Lung (tissue), 11 donors: ENCODE measurements at regions not wholly inside any gene's neighbourhood (a gene's known extent, or its start where the extent isn't known, plus 50 kb on each side); places are given as distances from the start of the nearest gene placed in this dataset.
"Not testable (repeated sequence)": the region's sequence is repeated elsewhere in the genome, so short reads cannot be mapped to it uniquely, and the experiment has no call there.

Experiments used
- ATAC-seq: fragments of 200-7000 bp; cut with Tn5 transposase; one replicate; pipeline ENCODE4 v1.9.1; 2020; ENCODE audit warnings: moderate number of reproducible peaks; ENCODE audit not compliant: insufficient read depth, low FRiP score
- DNase-seq, 3 donors: peaks; one replicate each; pipeline ENCODE4 v3.0.0-alpha.2; 2013 to 2017
- H3K27ac ChIP-seq, 2 donors: one replicate each; pipeline ENCODE4 v1.5.1; 2013; ENCODE audit warnings: mild to moderate bottlenecking in 2 of 2, moderate library complexity in 2 of 2, control low read depth in 1 of 2, inconsistent platforms in 1 of 2, low read depth in 1 of 2, low read length in 1 of 2
- H3K27me3 ChIP-seq, 3 donors: one replicate each; pipeline ENCODE4 v1.5.1; 2013; ENCODE audit warnings: low read length in 2 of 3; ENCODE audit not compliant: control insufficient read depth in 3 of 3, insufficient read depth in 3 of 3
- H3K36me3 ChIP-seq, 4 donors: one replicate each; pipeline ENCODE4 v1.5.1; 2013; ENCODE audit warnings: low read length in 4 of 4, mild to moderate bottlenecking in 1 of 4, moderate library complexity in 1 of 4; ENCODE audit not compliant: control insufficient read depth in 4 of 4, insufficient read depth in 4 of 4
- H3K4me1 ChIP-seq, 5 donors: one replicate each; pipeline ENCODE4 v1.5.1; 2013; ENCODE audit warnings: low read length in 5 of 5, mild to moderate bottlenecking in 2 of 5, moderate library complexity in 1 of 5; ENCODE audit not compliant: control insufficient read depth in 5 of 5, insufficient read depth in 5 of 5
- H3K4me3 ChIP-seq: one replicate; pipeline ENCODE4 v1.5.1; 2013; ENCODE audit warnings: mild to moderate bottlenecking, control low read depth, moderate library complexity
- H3K9ac ChIP-seq, 2 donors: one replicate each; pipeline ENCODE4 v1.5.1; 2013; ENCODE audit warnings: low read length in 2 of 2, control low read depth in 1 of 2; ENCODE audit not compliant: insufficient read depth in 1 of 2
- H3K9me3 ChIP-seq, 4 donors: one replicate each; pipeline ENCODE4 v1.5.1; 2013; ENCODE audit warnings: low read length in 3 of 4, mild to moderate bottlenecking in 1 of 4, moderate library complexity in 1 of 4; ENCODE audit not compliant: control insufficient read depth in 4 of 4, insufficient read depth in 3 of 4
- WGBS, 2 donors: extraction: QIAGEN DNeasy Blood & Tissue Kit; methylation state at CpG; one replicate each; pipeline ENCODE4 v1.1.7; 2013; 5-methylcytosine and 5-hydroxymethylcytosine counted together
- TF ChIP-seq, protein P1 (sequence below): IDR thresholded peaks from 2 replicates; pipeline ENCODE4 v1.5.1; 2012; ENCODE audit warnings: mild to moderate bottlenecking; ENCODE audit errors: control extremely low read depth, extremely low read depth
- donor health status: control.
- donor health status: control.
- donor health status: Bipolar disorder and iron deficiency.
- donor health status: healthy.
- donor health status: DM: yes; HTN: yes; CAD: no.

DNA sequence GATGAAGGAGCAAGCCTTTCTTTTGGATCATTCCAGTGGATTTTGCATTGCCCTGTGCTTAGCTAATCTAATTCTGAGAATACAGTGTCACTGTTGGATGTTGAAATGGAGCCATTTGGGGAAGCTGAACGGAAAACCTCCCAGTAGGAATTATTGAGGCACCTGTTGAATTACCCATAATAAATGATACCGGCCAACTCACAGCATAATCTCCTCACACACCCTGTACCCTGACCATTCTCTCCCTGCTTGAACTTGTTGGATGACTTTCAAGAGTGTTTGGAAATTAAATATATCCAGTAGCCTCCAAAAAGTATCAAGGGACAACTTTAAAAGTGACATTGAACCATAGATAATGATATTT, 171.4 kb upstream of the HES1 start:
- Histone ChIP-seq H3K27me3 (no peaks in the 10 kb centered on the region), H3K4me3 (no peak overlapping the region), H3K9ac (no peak overlapping the region), H3K9me3 (peaks cover 0 to 2% (median 0%) of the 10 kb centered on the region in 4 donors), H3K36me3 (no peaks in the 10 kb centered on the region), H3K4me1 (peaks cover 0 to 13% (median 3%) of the 10 kb centered on the region in 5 donors), H3K27ac (no peak overlapping the region)
- DNase-seq (no peak), ATAC-seq (no peak)
- WGBS, 2 donors, result 90 to 92% methylated on average over 2 of the region's 2 CpGs
- TF ChIP-seq, protein P1, sequence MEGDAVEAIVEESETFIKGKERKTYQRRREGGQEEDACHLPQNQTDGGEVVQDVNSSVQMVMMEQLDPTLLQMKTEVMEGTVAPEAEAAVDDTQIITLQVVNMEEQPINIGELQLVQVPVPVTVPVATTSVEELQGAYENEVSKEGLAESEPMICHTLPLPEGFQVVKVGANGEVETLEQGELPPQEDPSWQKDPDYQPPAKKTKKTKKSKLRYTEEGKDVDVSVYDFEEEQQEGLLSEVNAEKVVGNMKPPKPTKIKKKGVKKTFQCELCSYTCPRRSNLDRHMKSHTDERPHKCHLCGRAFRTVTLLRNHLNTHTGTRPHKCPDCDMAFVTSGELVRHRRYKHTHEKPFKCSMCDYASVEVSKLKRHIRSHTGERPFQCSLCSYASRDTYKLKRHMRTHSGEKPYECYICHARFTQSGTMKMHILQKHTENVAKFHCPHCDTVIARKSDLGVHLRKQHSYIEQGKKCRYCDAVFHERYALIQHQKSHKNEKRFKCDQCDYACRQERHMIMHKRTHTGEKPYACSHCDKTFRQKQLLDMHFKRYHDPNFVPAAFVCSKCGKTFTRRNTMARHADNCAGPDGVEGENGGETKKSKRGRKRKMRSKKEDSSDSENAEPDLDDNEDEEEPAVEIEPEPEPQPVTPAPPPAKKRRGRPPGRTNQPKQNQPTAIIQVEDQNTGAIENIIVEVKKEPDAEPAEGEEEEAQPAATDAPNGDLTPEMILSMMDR, result no peak

DNA sequence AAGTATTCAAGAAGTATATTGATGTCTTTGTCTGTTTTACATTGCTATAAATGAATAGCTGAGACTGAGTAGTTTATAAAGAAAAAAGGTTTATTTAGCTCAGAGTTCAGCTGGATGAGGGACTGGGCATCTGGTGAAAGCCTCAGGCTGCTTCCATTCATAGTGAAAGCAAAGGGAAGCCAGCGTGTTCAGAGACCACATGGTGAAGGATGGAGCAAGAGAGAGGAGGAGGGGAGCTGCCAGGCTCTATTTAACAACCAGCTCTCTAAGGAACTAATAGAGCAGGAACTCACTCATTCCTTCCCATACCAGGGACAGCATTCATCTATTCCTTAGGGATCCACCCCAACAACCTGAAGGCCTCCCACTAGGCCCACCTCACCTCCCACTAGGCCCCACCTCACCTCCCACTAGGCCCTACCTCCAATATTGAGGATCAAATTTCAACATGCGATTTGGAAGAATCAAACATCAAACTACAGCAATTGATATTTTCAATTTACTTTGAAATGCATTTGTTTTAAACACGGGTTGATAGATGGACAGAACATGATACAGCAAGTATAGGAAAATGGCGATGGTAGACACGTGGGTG, 167.5 kb upstream of the HES1 start:
- TF ChIP-seq, protein P1, result no peak
- no peak for DNase-seq
- Histone ChIP-seq H3K9me3 (no peaks in the 10 kb centered on the region), H3K9ac (no peak overlapping the region), H3K27ac (no peak overlapping the region), H3K4me1 (peaks cover 2 to 27% (median 20%) of the 10 kb centered on the region in 5 donors), H3K4me3 (no peak overlapping the region), H3K36me3 (no peaks in the 10 kb centered on the region), H3K27me3 (no peaks in the 10 kb centered on the region)
- 84 to 90% methylated on average over 5 of the region's 5 CpGs for WGBS, 2 donors
- no peak for ATAC-seq

DNA sequence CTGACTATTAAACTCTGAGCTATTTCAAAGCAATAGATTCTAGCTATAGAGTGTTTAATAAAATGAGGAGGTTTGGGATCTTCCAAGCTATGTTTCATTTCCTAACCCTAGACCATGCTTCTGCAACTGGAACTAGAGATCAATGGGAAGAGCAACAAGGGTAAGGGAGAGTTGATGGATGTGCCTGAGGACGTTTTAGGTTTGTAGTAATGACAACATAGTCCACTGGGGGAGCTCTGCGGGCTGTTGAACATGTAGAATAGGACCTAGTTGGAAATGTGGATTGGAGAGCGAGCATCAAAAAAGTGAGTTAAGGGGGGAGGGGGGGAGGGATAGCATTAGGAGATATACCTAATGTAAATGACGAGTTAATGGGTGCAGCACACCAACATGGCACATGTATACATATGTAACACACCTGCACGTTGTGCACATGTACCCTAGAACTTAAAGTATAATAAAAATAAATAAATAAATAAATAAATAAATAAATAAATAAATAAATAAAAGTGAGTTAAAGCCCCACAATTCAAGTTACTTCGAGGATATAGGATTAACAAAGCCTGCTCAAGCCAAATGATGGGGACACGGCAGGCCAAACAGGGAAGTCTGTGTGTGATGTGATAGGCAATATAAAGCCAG, 165.7 kb upstream of the HES1 start:
- H3K27ac ChIP-seq, result peak overlapping the region in 1 of 2 donors; percentile 39
- not testable (repeated sequence) for H3K4me3 ChIP-seq, H3K27me3 ChIP-seq, H3K9ac ChIP-seq, ATAC-seq, H3K36me3 ChIP-seq, H3K9me3 ChIP-seq
- peak; percentile 59 to 65 (median 59) for DNase-seq
- 24 to 28% methylated on average over 7 of the region's 7 CpGs for WGBS, 2 donors
- peaks cover 0 to 45% (median 34%) of the 10 kb centered on the region in 5 donors for H3K4me1 ChIP-seq

DNA sequence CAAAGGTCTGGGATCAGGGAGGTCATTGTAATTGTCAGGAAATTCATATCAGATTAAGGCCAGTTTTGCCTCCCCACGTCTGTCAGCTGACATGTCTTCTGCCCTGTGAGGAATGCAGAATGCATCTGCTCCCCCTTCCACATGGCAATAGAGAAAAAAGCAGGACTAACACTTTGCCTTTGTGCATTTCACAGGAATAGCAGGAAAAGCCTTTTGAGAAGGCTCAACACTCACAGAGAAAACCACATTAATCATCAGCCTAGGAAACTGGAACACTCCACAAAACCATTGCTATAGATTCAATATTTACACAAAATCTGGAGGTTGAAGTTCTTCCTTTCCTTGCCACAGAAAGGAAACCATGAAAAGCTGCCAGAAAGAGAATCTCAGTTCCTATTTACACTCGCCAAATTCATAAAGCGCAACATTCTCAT, 165.2 kb upstream of the HES1 start:
- no peak for ATAC-seq
- 18 to 19% methylated on average over 3 of the region's 3 CpGs for WGBS, 2 donors

More for the DNA sequence above, 165.2 kb upstream of the HES1 start:
- TF ChIP-seq, protein P1, result no peak
- peak; percentile 27 to 81 (median 70) for DNase-seq
- H3K4me3 ChIP-seq, result no peak overlapping the region
- H3K9me3 ChIP-seq, result no peaks in the 10 kb centered on the region
- H3K4me1 ChIP-seq, result peaks cover 0 to 50% (median 34%) of the 10 kb centered on the region in 5 donors
- no peaks in the 10 kb centered on the region for H3K36me3 ChIP-seq
- H3K9ac ChIP-seq, result no peak overlapping the region
- peak overlapping the region in 1 of 2 donors; percentile 39 for H3K27ac ChIP-seq
- no peaks in the 10 kb centered on the region for H3K27me3 ChIP-seq
